Spleen (tissue), 11 donors: ENCODE measurements at regions not wholly inside any gene's neighbourhood (a gene's known extent, or its start where the extent isn't known, plus 50 kb on each side); places are given as distances from the start of the nearest gene placed in this dataset.
"Not testable (repeated sequence)": the region's sequence is repeated elsewhere in the genome, so short reads cannot be mapped to it uniquely, and the experiment has no call there.

Source experiments
- DNase-seq: peaks from one replicate; pipeline ENCODE4 v3.0.0-alpha.2; 2020
- H3K27ac ChIP-seq, 8 donors: fragments of 200-600 bp; sonication (generic) in 7 of 8; 1 replicate in 4 of 8; 2 replicates in 4 of 8; pipeline versions ENCODE4 v1.5.0 to v1.8.0; 2016 to 2021; ENCODE audit warnings: inconsistent platforms in 4 of 8, mild to moderate bottlenecking in 4 of 8, moderate library complexity in 1 of 8
- H3K27me3 ChIP-seq, 7 donors: fragments of 200-600 bp; sonication (generic) in 6 of 7; replicated peaks in 1 of 7; 1 replicate in 4 of 7; 2 replicates in 3 of 7; pipeline versions ENCODE4 v1.5.0 to v1.8.0; 2016 to 2021; ENCODE audit warnings: inconsistent platforms in 3 of 7, mild to moderate bottlenecking in 1 of 7
- H3K36me3 ChIP-seq, 6 donors: fragments of 200-600 bp; sonication (generic) in 5 of 6; 1 replicate in 4 of 6; 2 replicates in 2 of 6; pipeline versions ENCODE4 v1.5.0 to v1.8.0; 2016 to 2021; ENCODE audit warnings: inconsistent platforms in 2 of 6
- H3K4me1 ChIP-seq, 6 donors: fragments of 200-600 bp; sonication (generic) in 5 of 6; 1 replicate in 3 of 6; 2 replicates in 3 of 6; pipeline versions ENCODE4 v1.5.0 to v1.8.0; 2016 to 2021; ENCODE audit warnings: inconsistent platforms in 3 of 6
- H3K4me3 ChIP-seq, 8 donors: fragments of 200-600 bp; sonication (generic) in 7 of 8; 1 replicate in 4 of 8; 2 replicates in 4 of 8; pipeline versions ENCODE4 v1.5.0 to v1.8.0; 2016 to 2021; ENCODE audit warnings: inconsistent platforms in 4 of 8, mild to moderate bottlenecking in 4 of 8, moderate library complexity in 2 of 8
- H3K9me3 ChIP-seq, 8 donors: fragments of 200-600 bp; sonication (generic) in 7 of 8; 1 replicate in 4 of 8; 2 replicates in 4 of 8; pipeline versions ENCODE4 v1.5.0 to v1.8.0; 2016 to 2021; ENCODE audit warnings: inconsistent platforms in 4 of 8
- CTCF ChIP-seq, 11 experiments: fragments of 200-600 bp in 7 of 11; fragments of 450-650 bp in 4 of 11; sonication (generic) in 4 of 11; IDR thresholded peaks in 8 of 11; conservative IDR thresholded peaks in 3 of 11; 1 replicate in 7 of 11; 2 replicates in 4 of 11; pipeline versions ENCODE4 v1.4.0 to v1.8.0; 2016 to 2021; ENCODE audit warnings: antibody characterized with exemption in 11 of 11, inconsistent platforms in 4 of 11, mild to moderate bottlenecking in 1 of 11
- POLR2A ChIP-seq, 3 donors: fragments of 450-650 bp; IDR thresholded peaks; one replicate each; pipeline ENCODE4 v1.5.1; 2017; ENCODE audit warnings: antibody characterized with exemption in 3 of 3, mild to moderate bottlenecking in 1 of 3
- POLR2AphosphoS5 ChIP-seq, 3 donors: sonication (generic); formaldehyde crosslinking; IDR thresholded peaks; one replicate each; pipeline ENCODE4 v1.5.1; 2017; ENCODE audit warnings: antibody characterized with exemption in 3 of 3
- WGBS, 5 donors: extraction: QIAGEN DNeasy Blood & Tissue Kit in 3 of 5; methylation state at CpG; one replicate each; pipeline versions ENCODE4 v1.1.5 to v1.1.7; 2013 to 2018; 5-methylcytosine and 5-hydroxymethylcytosine counted together
- intact Hi-C: fragments of 100-400 bp; cut with DNase I; formaldehyde crosslinking; loops from one replicate; pipeline ENCODE4 v1.15.0; 2023; ENCODE audit warnings: low total_unique reads
- donor health status: healthy with polysubstance abuse.
- donor health status: DM: no; HTN: no; CAD: no; lungs with moderate emphysema.
- donor health status: DM: no; HTN: no; CAD: no.
- donor health status: Bipolar disorder and iron deficiency.
- donor health status: healthy.
- donor health status: DM: no; HTN: no; CAD: no.
- donor health status: DM: yes; HTN: yes; CAD: no.

DNA sequence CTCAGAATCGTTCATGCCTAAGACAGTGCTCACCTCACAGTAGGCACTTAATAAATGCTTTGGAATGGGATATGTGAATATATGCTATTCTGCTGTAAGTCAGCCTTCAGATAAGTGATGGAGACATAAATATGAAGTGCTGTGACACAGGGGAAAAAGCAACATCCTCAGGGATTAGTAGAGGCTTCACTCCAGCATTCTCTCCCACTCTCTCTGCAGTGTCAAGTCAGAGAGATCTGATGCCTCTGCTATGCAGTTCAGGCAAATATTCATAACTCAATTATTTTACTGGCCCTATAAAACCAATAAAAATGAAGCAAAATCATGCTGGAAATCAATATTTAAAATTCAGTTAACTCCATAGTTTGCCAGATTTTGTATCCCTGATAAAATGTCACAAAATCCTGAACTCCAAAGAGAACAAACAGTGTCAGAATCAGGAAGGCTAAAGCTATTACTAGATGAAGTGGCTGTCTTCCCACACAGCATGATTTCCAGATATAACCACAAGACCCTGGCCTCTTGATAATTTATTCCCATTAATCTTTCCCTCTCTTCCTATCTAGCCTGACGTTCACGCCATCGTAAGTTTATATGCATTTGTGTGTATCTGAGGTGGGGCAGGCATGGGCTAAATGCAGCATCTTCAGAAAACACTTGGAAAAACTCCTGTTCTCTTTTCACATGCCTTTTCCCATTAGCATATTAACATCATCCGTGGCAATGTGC is 278.9 kb upstream of the ATP11B start:
- WGBS, 5 donors, result 61 to 72% (median 69%) methylated on average over 5 of the region's 5 CpGs

GRCh38 chr3:182516597-182517336 is 276.5 kb upstream of the ATP11B start:
- no peak overlapping the region for H3K27ac ChIP-seq
- H3K4me1 ChIP-seq, result no peaks in the 10 kb centered on the region
- DNase-seq, result no peak
- H3K9me3 ChIP-seq, result no peaks in the 10 kb centered on the region
- H3K36me3 ChIP-seq, result no peaks in the 10 kb centered on the region
- H3K4me3 ChIP-seq, result no peak overlapping the region
- TF ChIP-seq CTCF (IDR thresholded peaks at IDR 0.05 in 8 of 11, conservative IDR thresholded peaks at IDR 0.05 in 3 of 11) (no peak), POLR2AphosphoS5 (IDR thresholded peaks at IDR 0.05) (no peak), POLR2A (IDR thresholded peaks at IDR 0.05) (no peak)
- intact Hi-C loops, result no loop called here
- peaks cover 0 to 4% (median 0%) of the 10 kb centered on the region in 7 donors for H3K27me3 ChIP-seq
- WGBS, 5 donors, result 75 to 83% (median 78%) methylated on average over 6 of the region's 6 CpGs

More for the DNA sequence above, 278.9 kb upstream of the ATP11B start:
- no peak for TF ChIP-seq POLR2AphosphoS5 (IDR thresholded peaks at IDR 0.05)
- TF ChIP-seq CTCF (IDR thresholded peaks at IDR 0.05 in 8 of 11, conservative IDR thresholded peaks at IDR 0.05 in 3 of 11), result no peak
- TF ChIP-seq POLR2A (IDR thresholded peaks at IDR 0.05), result no peak
- H3K4me3 ChIP-seq, result no peak overlapping the region
- H3K36me3 ChIP-seq, result no peaks in the 10 kb centered on the region
- no peak overlapping the region for H3K27ac ChIP-seq
- intact Hi-C loops, result no loop called here
- H3K9me3 ChIP-seq, result no peaks in the 10 kb centered on the region
- no peak for DNase-seq
- H3K4me1 ChIP-seq, result no peaks in the 10 kb centered on the region
- H3K27me3 ChIP-seq, result no peaks in the 10 kb centered on the region

GRCh38 chr3:182519569-182519968 is 273.7 kb upstream of the ATP11B start:
- WGBS, 5 donors, result 71 to 86% (median 83%) methylated on average over 2 of the region's 2 CpGs
- no peaks in the 10 kb centered on the region for H3K9me3 ChIP-seq
- DNase-seq, result no peak
- no peak overlapping the region for H3K4me3 ChIP-seq
- H3K4me1 ChIP-seq, result no peaks in the 10 kb centered on the region
- peaks cover 0 to 4% (median 0%) of the 10 kb centered on the region in 7 donors for H3K27me3 ChIP-seq
- no peak overlapping the region for H3K27ac ChIP-seq
- intact Hi-C loops, result no loop called here
- TF ChIP-seq POLR2AphosphoS5 (IDR thresholded peaks at IDR 0.05) (no peak), POLR2A (IDR thresholded peaks at IDR 0.05) (no peak), CTCF (IDR thresholded peaks at IDR 0.05 in 8 of 11, conservative IDR thresholded peaks at IDR 0.05 in 3 of 11) (no peak)
- no peaks in the 10 kb centered on the region for H3K36me3 ChIP-seq

GRCh38 chr3:182521339-182521738 is 272.0 kb upstream of the ATP11B start:
- TF ChIP-seq CTCF (IDR thresholded peaks at IDR 0.05 in 8 of 11, conservative IDR thresholded peaks at IDR 0.05 in 3 of 11) (no peak), POLR2A (IDR thresholded peaks at IDR 0.05) (no peak), POLR2AphosphoS5 (IDR thresholded peaks at IDR 0.05) (no peak)

GRCh38 chr3:182523424-182523823 is 269.9 kb upstream of the ATP11B start:
- H3K27me3 ChIP-seq, intact Hi-C loops, H3K9me3 ChIP-seq, H3K4me3 ChIP-seq, H3K4me1 ChIP-seq, H3K27ac ChIP-seq, DNase-seq, H3K36me3 ChIP-seq: not testable (repeated sequence)
- 79 to 90% (median 86%) methylated on average over 3 of the region's 3 CpGs for WGBS, 5 donors

More at GRCh38 chr3:182521339-182521738, 272.0 kb upstream of the ATP11B start:
- no peaks in the 10 kb centered on the region for H3K36me3 ChIP-seq
- peaks cover 0 to 4% (median 0%) of the 10 kb centered on the region in 7 donors for H3K27me3 ChIP-seq
- 74 to 91% (median 83%) methylated on average over 3 of the region's 3 CpGs for WGBS, 5 donors
- intact Hi-C loops, result no loop called here
- H3K4me1 ChIP-seq, result no peaks in the 10 kb centered on the region
- no peak for DNase-seq
- H3K9me3 ChIP-seq, result no peaks in the 10 kb centered on the region
- no peak overlapping the region for H3K4me3 ChIP-seq
- no peak overlapping the region for H3K27ac ChIP-seq
